Stimulated activated CD8-positive, alpha-beta memory T cell treated with anti-CD3 and anti-CD28 coated beads, Interleukin-2, amount 100 ng/mL, for 48 hours (primary cell): ENCODE measurements at regions not wholly inside any gene's neighbourhood (a gene's known extent, or its start where the extent isn't known, plus 50 kb on each side); places are given as distances from the start of the nearest gene placed in this dataset.
"Not testable (repeated sequence)": the region's sequence is repeated elsewhere in the genome, so short reads cannot be mapped to it uniquely, and the experiment has no call there.

Experiments
- DNase-seq, 2 donors: peaks; one replicate each; pipeline ENCODE4 v3.0.0-alpha.2; 2020; ENCODE audit warnings: low read depth in 2 of 2

DNA sequence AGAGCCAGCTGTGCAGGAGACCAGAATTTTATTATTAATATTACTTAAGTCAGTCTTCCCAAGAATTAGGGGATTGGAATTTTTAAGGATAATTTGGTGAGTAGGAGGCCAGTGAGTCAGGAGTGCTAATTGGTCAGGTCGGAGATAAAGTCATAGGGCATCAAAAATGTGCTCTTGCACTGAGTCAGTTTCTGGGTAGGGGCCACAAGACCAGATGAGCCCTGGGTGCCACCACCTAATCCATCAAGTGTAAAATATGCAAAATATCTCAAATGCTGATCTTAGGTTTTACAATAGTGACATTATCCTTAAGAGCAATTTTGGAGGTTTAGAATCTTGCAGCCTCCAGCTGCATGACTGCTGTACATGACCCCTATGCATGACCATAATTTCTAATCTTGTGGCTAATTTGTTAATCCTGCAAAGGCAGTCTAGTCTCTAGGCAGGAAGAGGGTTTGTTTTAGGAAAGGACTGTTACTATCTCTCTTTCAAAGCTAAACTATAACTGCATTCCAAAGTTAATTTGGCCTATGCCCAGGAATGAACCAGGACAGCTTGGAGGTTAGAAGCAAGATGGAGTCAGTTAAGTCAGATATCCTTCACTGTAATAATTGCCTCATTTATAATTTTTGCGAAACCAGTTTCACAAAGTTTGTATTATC lies 215.9 kb downstream of the RNF152 start:
- no peak for DNase-seq

DNA sequence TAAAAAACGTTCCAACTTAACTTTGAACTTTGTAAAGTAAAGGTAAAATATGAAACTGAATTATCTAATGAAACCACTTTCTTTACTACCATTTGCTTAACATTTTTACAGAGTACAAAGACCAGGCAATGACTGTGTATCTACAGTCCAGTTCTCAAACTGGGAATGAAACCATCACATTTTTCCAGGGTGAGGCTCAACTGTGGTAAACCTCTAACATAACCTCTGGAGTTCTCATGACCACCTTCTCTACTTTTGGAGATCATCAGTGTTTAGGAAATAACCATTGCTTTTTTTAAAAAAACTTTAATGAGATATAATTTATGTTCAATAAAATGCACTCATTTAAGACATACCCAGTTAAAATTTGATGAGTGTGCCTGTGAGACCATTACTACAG lies 223.5 kb downstream of the RNF152 start:
- DNase-seq, result no peak

DNA sequence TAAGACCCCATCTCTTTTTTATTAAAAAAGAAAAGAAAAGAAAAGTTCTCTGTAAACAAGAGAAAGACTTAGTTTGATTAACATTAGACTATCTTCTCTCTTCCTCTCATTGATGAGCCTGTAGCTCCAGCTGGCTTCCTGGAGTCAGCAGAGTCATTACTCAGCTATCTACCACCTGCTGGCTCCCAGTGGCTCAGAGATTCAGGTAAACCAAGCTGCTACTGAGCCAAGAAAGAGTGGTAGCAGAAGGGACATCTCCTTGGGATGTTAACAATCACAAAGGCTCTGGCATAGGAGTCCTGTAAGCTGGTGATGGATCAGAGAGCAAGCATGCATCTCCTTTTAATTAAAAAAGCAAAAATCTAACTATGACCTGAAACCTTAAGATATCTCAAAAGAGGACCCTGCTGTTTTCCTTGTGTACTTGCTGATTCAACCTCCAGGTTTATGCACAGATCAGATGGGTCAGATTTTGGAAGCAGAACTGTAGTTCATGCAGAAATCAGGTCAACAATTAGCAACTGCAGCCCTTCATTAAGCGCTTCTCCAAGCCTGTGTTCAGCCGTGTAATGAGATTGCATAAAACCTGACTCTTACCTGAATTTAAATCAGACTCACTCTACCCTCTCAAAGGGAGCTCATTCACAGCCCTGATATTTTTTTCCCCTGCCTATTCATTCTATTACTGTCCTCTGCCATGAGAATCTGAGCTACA lies 225.8 kb downstream of the RNF152 start:
- DNase-seq, result no peak

DNA sequence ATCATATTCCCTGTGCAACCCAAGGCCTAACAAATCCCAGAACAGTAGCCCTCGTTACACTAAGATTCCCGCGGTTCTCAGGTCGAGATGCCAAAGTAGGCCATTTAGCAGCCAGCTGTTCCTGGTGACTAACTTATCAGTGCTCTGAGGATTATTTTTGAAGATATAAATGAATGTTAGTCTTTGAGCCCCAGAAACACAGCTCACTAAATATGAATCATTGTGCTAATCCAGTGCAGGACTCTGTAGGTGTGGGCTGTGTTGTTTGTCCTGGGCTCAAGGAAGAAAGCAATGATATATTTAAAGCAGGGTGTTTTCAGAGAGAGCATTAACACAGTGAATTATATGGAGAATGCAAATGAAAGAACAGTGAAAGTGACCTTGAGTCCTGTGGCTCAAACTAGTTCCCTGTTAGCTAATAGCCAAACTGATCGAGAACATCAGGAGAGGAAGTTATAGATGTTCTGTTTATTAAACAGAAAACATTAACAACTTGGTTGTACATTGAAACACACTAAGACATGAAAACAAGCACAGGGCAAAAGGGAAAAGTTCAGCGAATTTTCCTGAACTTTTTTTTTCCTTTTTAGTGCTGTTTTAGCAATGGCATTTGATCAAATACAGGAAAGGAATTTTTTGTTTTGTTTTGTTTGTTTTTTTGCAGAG lies 228.3 kb downstream of the RNF152 start:
- no peak for DNase-seq

DNA sequence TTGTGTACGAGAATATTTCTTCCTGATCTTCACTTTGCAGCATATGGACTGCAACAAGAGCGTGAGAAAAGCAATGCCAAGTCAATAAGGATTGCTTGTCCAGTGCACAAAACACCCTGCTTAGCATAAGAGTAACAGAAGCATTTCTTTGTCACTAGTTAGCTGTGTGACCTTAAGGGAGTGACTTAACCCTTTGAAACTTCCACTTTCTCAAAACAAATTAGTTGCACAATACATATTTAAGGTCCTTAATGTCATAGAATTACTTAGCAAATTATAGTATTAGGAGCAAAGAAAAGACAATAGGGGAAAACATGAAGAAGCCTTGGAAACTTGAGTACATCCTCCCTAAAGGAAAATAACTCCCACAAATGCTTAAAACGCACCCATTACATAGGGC lies 230.1 kb downstream of the RNF152 start:
- DNase-seq, result no peak

DNA sequence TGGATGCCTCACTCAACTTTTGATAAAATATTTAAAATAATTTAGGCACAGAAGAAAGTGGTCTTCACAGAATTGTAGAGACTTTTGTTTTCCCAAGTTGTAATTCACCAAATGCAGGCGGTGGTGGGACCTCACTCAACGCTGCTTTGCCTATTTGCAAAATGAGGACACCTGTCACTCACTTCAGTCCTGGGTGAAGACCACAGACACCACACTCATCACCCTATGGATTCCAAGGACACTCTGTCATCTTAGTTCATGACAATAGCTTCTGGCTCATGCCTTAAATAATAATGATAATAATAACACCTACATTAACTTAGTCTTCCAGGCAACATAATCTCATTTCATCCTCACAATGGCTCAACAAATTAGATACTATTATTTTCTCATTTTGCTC lies 234.4 kb downstream of the RNF152 start:
- no peak for DNase-seq

DNA sequence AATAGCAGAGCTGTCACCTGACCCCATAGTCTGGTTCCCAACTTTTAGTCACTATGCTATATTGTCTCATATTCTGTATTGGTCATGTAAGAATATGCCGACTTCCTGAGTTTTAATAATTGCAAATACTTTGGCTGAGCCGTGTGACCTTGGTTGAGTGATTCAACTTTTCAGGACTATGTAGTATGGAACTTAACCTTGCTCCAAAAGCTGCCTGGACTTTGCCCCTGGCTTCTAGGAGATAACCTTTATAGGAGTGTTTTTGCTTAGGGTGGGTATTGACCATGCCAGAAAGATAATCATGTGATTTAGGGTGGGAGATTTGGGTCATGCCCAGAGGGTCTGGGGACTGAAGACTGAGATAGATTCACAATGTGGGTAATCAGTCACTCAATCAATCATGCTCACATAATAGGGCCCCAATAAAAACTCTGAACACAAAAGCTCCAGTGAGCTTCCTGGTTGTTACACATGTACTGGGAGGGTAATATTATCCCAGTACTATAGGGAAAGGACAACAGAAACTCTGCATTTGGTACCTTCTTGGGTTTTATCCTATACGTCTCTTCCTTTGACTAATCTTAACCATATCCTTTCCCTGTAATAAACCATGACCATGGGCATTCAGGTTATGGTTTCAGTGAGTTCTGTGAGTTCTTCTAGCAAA lies 235.6 kb downstream of the RNF152 start:
- DNase-seq, result no peak

DNA sequence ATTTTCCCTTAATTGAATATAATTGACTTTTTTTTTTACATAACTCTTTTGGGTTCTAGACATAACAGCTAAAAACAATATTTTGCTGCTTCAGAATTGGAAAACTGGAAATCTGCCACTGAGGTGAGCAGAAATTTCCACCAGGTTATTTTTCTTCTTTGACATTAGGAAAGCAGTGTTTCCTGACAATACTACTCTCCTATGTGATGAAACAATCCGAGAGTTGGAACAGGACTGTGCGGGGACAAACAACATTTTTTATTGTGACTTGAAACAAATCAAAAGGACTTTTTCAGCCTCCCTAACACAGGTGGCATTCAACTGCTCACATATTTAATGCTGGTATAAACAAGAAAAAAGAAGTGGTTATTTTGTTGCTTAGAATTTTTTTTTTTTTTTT lies 237.2 kb downstream of the RNF152 start:
- DNase-seq, result no peak

DNA sequence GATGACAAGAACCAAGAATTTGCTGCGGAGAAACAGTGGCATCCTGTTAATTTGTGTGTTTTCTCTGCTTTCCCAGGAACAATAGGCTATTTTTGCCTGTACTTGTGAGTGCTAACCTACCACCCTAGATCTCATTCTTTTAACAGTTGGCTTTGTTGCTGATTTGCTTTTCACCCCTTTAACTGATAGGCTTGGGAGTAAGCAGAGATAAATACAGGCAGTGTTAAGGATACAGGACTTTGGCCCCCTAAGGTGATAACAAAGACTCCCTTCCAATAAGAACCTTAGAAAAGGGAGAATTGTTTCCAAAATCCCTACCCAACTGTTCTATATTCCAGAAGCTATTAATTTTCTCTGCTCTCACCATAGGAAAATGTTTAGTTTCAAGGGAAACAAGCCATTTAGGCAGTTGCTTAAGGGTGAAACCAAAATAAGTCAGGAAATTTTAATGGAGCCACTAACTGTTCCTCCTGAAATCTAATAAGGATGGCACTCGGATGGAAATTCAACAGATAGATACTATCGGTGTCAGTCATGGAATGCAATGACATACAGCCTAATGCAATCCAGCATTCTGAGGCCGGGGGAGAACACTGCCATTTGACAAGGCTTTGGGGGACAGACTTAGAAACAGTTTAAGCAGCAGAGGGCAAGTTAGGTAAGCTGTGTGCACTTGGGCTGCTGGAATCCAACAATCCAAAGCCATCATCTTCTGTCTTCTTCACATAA lies 238.8 kb downstream of the RNF152 start:
- DNase-seq, result no peak

DNA sequence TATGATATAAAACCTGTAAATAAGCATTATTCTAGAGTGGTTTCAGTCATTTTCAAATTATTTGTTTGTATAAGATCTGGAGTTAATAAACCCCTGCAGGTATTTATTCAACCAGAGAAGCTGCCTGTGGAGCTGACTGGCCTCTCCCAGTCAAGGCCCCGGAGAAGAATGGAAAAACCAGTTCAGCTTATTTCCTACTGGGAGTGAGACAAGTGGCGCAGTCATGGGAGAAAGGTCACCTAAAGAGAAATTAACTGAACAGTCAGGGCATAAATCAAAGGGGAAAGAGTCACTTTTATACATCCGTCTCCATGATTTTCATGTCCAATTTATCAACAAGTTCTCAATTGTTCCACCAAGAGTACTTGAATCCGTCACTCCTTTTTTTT lies 240.9 kb downstream of the RNF152 start:
- DNase-seq, result no peak

DNA sequence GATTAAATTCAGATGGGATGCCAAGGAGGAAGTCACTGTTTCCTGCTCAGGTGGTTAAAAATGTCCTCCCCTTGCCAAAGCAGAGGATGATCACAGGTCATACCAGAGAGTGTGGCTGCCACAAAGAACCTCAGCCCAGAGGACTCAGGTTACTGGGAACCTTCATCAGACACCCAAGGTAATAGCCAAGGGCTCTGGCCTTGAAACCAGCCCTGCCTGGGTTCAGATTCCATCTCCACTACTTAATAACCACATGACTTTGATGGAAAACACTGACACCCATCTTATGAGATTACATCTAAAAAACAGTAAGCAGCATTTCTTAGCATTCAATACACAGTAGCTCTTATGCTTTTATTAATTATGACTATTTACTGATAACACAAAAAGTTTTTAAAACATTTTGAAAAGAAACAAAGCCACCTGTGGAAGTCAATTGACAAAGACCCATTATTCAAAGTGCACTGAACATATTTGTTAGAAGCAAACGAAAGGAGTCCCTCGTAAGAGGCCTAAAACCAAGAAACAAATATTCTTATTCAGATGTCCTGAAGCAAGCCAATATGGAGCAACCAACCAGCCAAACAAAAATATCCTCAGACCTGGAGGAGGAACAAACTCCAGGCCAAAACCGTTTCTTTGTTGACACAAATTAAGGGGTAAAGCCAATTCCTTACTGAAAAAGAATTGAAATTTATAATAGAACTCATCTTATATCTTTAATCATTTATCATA lies 241.5 kb downstream of the RNF152 start:
- no peak for DNase-seq

DNA sequence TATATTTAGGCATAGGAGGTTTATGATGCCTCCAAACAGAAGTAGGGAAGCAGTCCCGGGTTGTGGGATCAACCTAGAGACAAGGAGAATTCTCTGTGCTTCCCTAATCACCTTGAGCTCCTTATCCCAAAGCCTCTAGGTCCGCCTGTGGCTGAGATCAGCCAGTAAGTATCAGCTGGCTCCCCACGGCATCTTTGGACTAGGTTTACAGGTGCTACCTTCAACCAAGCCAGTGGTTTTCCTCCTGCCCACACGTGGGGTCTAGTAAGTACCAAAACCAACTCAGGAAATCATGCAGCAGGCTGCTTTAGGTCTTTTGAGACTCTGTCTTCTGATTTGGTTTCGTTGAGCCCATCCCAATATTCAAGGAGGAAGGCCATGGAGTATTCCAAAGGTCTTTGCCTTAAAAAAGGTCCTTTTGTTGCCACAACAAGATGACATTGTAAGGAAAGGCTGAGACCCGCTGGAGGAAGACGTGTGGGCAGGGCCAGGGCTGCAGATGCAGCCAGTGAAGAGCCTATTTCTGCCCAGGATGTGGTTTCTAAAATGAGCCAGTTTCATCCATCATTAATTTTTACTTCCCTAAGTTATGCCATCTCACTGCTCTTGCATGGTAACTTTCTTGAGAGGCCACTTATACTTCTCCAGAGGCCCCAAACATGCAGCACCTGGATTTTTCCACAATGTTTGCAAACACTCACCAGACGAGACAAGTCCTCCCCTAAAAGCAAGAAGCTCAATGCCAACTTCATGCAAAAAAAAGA lies 248.7 kb downstream of the RNF152 start:
- DNase-seq, result no peak

DNA sequence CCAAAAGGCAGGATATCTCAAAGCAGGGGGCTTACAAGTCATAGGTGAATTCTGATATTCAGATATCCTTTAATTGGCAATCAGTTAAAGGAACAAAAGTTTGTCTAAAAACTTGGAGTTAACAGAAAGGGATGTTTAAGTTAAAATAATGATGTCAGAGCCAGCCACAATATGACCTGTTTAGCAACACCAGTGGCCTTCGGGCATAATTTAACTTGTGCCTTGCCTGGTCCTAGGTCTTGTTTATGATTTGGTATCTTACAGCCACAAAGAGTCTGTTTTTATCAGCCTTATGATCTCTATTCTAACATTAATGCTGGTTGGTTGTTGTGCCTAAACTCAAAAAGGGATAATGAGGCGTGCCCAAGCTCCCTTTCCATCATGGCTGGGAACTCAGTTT lies 252.9 kb downstream of the RNF152 start:
- DNase-seq, result no peak

DNA sequence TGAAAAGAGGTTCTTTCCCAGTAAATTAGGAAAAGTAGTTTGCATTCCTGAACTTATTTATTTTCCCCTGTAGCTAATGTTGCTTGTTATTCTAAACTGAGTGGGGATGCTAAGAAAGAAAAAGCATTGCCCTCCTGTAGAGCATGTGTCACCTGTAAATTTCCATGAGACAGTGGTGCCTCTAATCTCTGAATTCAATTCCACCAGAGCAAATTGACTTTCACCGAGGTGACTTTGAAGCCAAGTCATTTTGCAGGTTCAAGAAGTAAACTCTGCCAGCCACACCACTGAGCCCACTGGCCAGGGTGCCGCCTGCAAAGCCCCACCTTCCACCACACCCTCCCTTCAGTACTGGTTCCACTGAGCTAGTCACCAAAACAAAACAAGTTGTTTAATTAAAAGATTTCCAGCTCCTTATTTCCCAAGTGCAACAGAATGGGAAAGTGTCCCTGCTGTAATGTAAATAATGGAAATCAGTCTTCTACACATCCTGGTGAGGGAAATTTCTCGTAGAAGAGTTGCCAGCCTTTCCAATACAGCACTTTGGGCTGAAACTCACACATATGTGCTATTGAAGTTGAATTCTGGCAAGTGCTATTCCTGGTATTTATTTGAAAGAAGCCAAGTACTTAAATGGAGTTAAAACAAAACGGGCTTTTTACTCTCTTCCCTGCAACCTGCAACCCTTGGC lies 254.8 kb downstream of the RNF152 start:
- DNase-seq, result no peak

DNA sequence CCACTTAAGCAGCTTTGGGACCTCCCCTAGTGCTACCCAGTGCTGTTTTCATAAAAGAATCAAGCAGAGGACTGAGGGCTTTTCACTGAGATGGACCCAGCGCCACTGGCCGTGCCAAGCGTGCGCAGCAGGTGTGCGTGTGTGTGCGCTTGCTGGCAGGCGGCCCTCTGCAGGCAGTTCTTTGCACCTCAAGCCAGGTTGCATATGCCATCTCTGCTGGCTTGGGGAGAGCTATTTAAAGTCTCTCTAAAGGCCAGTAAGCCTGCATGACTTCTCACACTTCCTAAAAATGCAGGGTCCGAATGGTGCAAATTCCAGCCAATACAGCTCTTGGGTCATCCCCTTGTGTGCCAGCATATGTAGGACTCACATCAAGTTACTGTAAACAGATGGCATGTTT lies 255.5 kb downstream of the RNF152 start:
- DNase-seq, result no peak

DNA sequence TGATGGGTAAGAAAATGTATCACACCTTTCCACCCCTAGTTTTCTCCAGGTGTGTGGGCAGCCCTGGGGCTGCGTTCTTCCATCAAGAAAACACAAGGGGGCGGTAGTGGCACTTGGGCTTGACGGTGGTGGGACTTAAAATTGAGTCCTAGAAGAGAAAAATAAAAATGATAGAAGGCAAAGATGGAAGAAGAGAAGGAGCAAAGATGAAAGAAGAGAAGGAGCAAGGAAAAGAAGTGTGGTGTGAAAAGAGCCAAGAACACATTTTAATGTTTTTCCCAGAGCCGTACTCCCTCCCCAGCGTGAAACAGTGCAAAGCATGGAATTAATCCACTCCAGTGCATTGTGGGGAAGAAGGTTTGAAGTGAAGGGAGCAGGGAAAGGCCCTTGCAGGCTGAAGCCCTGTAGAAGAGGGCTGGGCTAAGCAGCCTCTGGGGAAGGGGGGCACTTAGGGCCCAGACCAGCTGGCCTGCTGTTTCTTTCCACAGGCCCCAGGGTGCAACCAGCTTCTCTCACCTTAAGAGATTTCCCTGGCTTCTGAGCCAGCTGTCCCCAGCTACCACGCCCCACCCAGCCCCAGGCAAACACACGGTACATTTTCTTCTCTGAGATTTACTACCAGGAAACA lies 256.8 kb downstream of the RNF152 start:
- peak in 1 of 2 donors; percentile 7 for DNase-seq

DNA sequence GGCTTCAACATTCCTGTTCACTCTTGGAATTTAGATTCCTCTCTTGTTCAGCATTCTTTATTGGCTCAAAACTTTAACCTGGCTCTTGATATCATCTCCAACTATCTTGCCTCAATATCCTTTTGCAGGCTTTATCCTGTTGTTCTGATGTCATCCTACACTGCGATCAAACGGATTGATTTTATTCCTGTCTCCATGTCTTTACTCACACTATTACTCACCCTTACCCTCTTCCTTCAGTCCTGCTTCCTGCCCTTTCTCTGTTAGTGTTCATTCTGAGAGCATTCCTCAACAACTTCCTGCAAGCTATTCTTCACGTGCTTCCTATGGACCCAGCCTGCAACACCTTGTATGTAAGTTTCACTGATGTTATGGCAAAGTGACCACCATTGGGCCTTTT lies 264.7 kb downstream of the RNF152 start:
- DNase-seq, result no peak

DNA sequence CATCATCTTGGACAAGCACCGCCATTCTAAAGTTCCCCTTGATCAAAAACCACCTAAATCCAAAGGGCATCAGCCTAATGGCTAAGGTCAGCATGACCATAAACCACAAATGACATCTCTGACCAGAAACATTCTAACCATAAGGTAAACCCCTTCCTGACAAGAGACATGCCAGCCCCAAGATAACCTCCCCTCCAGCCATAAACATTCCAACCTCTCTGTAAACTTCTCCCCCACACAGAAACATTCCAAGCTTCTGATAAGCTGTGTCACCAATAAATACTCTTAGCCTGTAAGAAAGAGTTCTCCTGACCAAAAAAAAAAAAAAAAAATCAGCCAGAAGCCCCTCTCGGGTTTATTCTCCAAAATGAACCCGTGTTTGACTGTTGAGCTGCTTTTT lies 268.2 kb downstream of the RNF152 start:
- not testable (repeated sequence) for DNase-seq

DNA sequence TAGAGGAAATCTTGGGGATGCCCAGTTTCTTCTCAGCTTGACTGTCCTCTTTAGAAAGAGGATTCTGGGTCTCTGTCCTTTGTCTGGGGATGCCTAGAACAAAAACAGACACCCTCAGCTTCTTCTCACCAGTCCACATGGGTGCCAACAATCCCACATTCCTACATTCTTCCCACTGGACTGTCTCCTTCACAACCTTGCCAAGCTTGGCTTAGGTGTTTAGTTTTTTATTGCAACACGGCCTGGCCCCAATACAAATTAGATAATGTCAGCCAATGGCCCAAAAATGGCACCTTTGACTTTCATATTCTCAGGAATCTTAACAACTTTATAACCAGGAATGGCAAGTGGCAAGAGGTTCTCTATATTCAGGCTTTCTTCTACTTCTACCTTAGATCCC lies 273.0 kb downstream of the RNF152 start:
- DNase-seq, result no peak
